AG04449 (cell line): ENCODE measurements at regions not wholly inside any gene's neighbourhood (a gene's known extent, or its start where the extent isn't known, plus 50 kb on each side); places are given as distances from the start of the nearest gene placed in this dataset.

Source experiments
- CTCF ChIA-PET: fragments of 350-600 bp; formaldehyde crosslinking; extraction: SDS; loops from one replicate; lab custom pipeline; 2021; ENCODE audit warnings: antibody characterized with exemption; lab: Yijun Ruan, JAX
- POLR2A ChIA-PET: fragments of 400-600, 350-600 bp; formaldehyde crosslinking; extraction: SDS; loops from one replicate; lab custom pipeline; 2020; ENCODE audit warnings: antibody characterized with exemption, inconsistent platforms; lab: Yijun Ruan, JAX
- DNase-seq: peaks from one replicate; pipeline ENCODE4 v3.0.0-alpha.2; 2010; ENCODE audit warnings: low read depth, low spot score
- H3K4me3 ChIP-seq: 2 replicates; pipeline ENCODE4 v1.5.1; 2011; ENCODE audit warnings: low read depth, mild to moderate bottlenecking, control low read depth, low read length
- CTCF ChIP-seq: IDR thresholded peaks from one replicate; pipeline ENCODE4 v1.5.1; 2011; ENCODE audit warnings: mild to moderate bottlenecking, moderate library complexity, low read length, control low read depth, inconsistent platforms; ENCODE audit not compliant: insufficient read depth; ENCODE audit errors: missing control alignments

- ChIA-PET POLR2A (interaction anchor here (0.7 kb wide), 1 partner anchor 644 kb away, joined by 4 read pairs; no protein-coding TSS in a partner anchor), CTCF (interaction anchor here (1.0 kb wide), 1 partner anchor 11 kb away, joined by 3 read pairs; no protein-coding TSS in a partner anchor)
- DNase-seq: no peak
- no peak overlapping the region for H3K4me3 ChIP-seq
- no peak for TF ChIP-seq CTCF
These were observed 689.9 kb upstream of the CITED2 start for GRCh38 chr6:140064366-140064765.

- ChIA-PET POLR2A (interaction anchor here (3.1 kb wide), 1 partner anchor 689 kb away, joined by 13 read pairs; the partner anchor contains the start of gene CITED2), CTCF (no interaction called here)
- DNase-seq: no peak
- TF ChIP-seq CTCF: no peak
- H3K4me3 ChIP-seq: no peak overlapping the region
These were observed 688.6 kb upstream of the CITED2 start for GRCh38 chr6:140063021-140063399.

- no peak for TF ChIP-seq CTCF
- H3K4me3 ChIP-seq: no peak overlapping the region
- CTCF ChIA-PET: interaction anchor here (1.6 kb wide), 1 partner anchor 10 kb away, joined by 3 read pairs; no protein-coding TSS in a partner anchor
- POLR2A ChIA-PET: interaction anchor here (0.7 to 3.1 kb wide), 3 partner anchors 60 to 688 kb away, joined by 3 to 13 read pairs (median 3); partner anchors contain the start of gene CITED2
- peak; percentile 98 for DNase-seq
These were observed 687.9 kb upstream of the CITED2 start for GRCh38 chr6:140062043-140063020.

- no peak for DNase-seq
- TF ChIP-seq CTCF: no peak
- H3K4me3 ChIP-seq: no peak overlapping the region
- CTCF ChIA-PET: interaction anchor here (1.6 kb wide), 1 partner anchor 9 kb away, joined by 3 read pairs; no protein-coding TSS in a partner anchor
- POLR2A ChIA-PET: interaction anchor here (0.5 to 3.1 kb wide), 3 partner anchors 59 to 687 kb away, joined by 3 to 13 read pairs (median 3); partner anchors contain the start of gene CITED2
These were observed 686.9 kb upstream of the CITED2 start for GRCh38 chr6:140061110-140062042.

- no peak for TF ChIP-seq CTCF
- POLR2A ChIA-PET: interaction anchor here (3.1 kb wide), 1 partner anchor 686 kb away, joined by 13 read pairs; the partner anchor contains the start of gene CITED2
- CTCF ChIA-PET: interaction anchor here (1.2 kb wide), 1 partner anchor 57 kb away, joined by 3 read pairs; no protein-coding TSS in a partner anchor
- no peak overlapping the region for H3K4me3 ChIP-seq
- DNase-seq: no peak
These were observed 685.5 kb upstream of the CITED2 start for GRCh38 chr6:140059947-140060346.
